Fibroblast of pulmonary artery (primary cell): ENCODE measurements at regions not wholly inside any gene's neighbourhood (a gene's known extent, or its start where the extent isn't known, plus 50 kb on each side); places are given as distances from the start of the nearest gene placed in this dataset.

Source experiments
- DNase-seq: peaks from one replicate; pipeline ENCODE4 v3.0.0-alpha.2; 2010; ENCODE audit warnings: low read depth
- H3K4me3 ChIP-seq: replicated peaks from 2 replicates; pipeline ENCODE4 v1.5.1; 2011; ENCODE audit warnings: low read depth, mild to moderate bottlenecking, control low read depth, low read length, moderate library complexity
- TF ChIP-seq, protein P1 (sequence below): IDR thresholded peaks from 2 replicates; pipeline ENCODE4 v1.5.1; 2011; ENCODE audit warnings: mild to moderate bottlenecking, control low read depth, low read length, inconsistent platforms; ENCODE audit errors: missing control alignments

DNA sequence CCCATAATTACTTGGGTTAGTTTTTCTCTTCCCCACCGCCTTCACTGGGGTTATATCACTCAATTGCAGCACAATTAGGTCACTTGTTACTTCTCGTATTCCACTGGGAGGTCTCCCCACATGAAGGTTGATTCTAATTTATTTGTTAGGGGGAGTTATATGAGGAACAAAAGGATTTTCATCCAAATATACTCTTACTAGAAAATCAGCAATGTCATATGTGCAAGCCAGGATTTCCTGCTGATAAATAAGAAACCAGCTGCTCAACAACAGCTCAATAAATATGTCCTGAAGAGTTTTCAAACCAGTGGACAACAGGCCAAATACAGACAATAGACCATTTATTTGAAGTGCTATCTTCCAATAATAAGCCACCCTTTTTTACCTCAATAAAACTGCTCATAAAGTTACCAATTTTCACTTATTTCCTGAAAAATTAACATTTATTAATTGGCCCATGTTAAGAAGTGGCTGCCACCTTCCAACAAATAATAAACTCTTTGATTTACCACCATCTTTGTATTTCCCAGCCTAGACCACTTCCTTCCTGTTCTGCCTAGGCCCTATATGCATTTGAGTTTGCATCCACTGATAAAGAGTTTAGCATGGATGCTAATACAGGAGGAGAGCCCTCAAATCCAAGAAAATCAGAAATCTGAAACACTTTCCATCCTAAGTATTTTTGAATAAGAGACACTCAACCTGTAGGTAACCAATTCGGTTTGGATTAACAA lies 184.4 kb upstream of the SLC39A10 start:
- no peak overlapping the region for H3K4me3 ChIP-seq
- TF ChIP-seq, protein P1, sequence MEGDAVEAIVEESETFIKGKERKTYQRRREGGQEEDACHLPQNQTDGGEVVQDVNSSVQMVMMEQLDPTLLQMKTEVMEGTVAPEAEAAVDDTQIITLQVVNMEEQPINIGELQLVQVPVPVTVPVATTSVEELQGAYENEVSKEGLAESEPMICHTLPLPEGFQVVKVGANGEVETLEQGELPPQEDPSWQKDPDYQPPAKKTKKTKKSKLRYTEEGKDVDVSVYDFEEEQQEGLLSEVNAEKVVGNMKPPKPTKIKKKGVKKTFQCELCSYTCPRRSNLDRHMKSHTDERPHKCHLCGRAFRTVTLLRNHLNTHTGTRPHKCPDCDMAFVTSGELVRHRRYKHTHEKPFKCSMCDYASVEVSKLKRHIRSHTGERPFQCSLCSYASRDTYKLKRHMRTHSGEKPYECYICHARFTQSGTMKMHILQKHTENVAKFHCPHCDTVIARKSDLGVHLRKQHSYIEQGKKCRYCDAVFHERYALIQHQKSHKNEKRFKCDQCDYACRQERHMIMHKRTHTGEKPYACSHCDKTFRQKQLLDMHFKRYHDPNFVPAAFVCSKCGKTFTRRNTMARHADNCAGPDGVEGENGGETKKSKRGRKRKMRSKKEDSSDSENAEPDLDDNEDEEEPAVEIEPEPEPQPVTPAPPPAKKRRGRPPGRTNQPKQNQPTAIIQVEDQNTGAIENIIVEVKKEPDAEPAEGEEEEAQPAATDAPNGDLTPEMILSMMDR, result no peak
- peak; percentile 53 for DNase-seq

DNA sequence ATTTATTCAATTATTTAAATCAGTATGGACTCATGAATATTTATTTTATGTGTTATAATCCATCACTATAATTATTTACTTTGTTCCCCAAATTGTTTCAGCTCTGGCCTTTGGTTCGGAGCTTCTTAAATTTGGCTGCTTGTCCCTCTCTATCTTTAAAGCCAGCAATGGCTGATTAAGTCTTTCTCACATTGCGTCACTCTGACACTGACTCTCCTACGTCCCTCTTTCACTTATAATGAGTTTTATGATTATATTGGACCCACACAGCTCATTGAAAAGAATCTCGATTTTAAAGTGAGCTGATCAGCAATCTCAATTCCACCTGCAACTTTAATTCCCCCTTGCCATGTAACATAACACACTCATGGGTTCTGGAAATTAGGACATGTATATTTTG lies 185.2 kb upstream of the SLC39A10 start:
- no peak for DNase-seq
- TF ChIP-seq, protein P1, result no peak
- no peak overlapping the region for H3K4me3 ChIP-seq

DNA sequence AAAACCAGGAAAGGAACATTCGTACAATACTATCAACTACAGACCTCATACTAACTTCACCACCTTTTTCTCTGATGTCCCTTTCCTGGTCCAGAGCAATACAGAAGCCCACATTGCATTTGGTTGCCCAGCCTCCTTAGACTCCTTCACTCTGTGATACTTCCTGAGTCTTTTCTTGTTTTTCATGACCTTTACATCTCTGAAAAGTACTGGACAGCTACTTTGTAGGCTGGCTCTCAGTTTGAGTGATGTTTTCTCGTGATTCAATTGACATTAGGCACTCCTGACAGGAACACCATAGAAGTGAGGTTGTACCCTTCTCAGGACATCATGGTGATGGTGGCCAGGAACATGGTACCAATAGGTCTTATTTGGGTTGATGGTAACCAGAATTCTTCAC lies 185.9 kb upstream of the SLC39A10 start:
- TF ChIP-seq, protein P1, result no peak
- no peak overlapping the region for H3K4me3 ChIP-seq
- DNase-seq, result no peak

DNA sequence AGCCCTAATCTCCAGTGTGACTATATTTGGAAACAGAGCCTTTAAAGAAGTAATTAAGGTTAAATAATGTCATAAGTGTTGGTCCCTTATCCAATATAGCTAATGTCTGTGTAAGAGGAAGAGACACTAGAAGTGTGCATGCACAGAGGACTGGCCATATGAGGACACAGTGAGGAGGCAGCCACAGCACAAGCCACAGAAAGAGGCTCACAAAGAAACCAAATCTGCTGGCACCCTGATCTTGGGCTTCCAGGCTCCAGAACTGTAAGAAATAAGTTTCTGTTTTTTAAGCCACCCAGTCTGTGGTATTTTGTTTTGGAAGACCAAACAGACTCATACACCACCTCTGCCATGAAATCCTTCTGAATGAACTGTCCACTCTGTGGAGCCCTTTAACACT lies 186.4 kb upstream of the SLC39A10 start:
- H3K4me3 ChIP-seq, result no peak overlapping the region
- TF ChIP-seq, protein P1, result no peak
- no peak for DNase-seq

DNA sequence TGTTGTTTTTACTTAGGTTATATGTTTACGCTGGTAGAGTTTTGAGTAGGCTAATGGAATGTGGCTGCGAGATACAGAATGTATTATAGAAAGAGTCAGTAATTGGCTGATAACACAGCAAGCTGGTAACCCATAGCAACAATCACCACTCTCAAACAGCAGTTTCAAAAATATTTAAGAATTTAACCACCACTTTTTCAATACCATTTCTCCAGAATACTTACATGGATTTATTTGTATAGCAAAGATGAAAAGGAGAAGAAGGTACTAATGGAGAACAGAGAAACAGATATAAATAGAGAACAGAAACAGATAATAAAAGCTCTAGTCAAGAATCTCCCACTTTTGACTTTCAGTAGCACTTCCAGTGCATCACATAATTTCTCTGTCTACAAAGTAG lies 188.3 kb upstream of the SLC39A10 start:
- no peak overlapping the region for H3K4me3 ChIP-seq
- TF ChIP-seq, protein P1, result no peak
- DNase-seq, result no peak

DNA sequence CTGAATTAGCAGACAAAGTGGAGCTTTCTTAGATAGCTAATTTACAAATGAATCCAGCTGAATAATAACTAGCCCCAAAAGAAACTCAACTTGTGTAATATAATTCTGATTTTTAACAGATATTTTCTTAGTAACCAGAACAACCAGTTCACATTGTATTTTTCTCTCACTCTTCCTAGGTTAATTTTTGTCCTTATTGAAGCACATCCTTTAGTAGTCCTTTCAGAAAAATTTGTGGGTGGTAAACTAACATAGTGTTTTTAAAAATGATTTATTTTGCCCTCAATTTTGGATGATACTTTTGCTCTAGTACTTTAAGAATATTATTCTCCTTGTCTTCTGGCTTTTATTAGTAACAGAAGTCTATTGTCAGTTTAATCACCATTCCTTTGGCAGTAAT lies 190.6 kb upstream of the SLC39A10 start:
- H3K4me3 ChIP-seq, result no peak overlapping the region
- DNase-seq, result no peak
- TF ChIP-seq, protein P1, result no peak

DNA sequence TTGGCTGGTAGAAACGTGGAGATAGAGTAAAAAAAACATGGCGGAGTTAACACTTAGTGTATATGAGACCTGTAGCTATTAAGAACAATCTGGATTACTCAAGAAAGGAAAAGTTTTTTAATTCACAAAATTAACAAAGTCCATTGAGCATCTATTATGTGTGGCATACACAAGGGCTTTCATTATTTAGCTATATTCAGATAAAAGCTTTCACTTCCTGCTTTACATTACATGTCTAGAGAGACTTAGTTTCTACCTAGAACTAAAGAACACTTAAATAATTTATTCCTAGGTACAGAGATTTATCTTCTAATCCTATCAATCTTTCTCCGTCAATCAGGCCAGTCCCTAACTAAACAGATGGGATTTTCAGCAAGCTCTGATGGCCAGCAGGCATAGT lies 196.0 kb upstream of the SLC39A10 start:
- H3K4me3 ChIP-seq, result no peak overlapping the region
- no peak for DNase-seq
- TF ChIP-seq, protein P1, result no peak
